HFF-Myc (cell line): ENCODE measurements at regions not wholly inside any gene's neighbourhood (a gene's known extent, or its start where the extent isn't known, plus 50 kb on each side); places are given as distances from the start of the nearest gene placed in this dataset.

ENCODE experiments used
- DNase-seq: peaks from one replicate; pipeline ENCODE4 v3.0.0-alpha.2; 2011; ENCODE audit warnings: low read depth; ENCODE audit errors: extremely low read depth
- H3K4me3 ChIP-seq: replicated peaks from 2 replicates; pipeline ENCODE4 v1.5.1; 2011; ENCODE audit warnings: low read depth, mild to moderate bottlenecking, control low read depth, low read length
- TF ChIP-seq, protein P1 (sequence below): IDR thresholded peaks from 2 replicates; pipeline ENCODE4 v1.5.1; 2012; ENCODE audit warnings: mild to moderate bottlenecking, low read depth, low read length, control low read depth; ENCODE audit errors: missing control alignments

DNA sequence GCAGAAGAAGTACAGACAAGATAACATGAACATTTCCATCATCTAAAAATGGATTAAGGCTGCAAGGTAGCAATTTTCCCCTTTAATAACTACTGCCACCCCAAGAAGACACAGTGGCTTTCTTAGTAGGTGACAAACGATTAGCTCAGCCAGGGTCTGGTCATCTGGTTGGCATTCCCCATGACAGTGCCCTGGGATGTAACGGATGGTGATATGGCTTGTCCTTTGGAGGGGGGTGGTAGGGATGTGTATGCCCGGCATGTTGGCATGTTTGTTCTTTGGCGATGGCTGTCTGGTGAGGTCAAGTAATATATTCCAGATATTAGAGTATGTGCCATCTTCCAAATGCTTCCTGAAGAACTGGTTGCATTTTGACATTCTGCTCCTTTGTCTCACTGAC, 135.6 kb upstream of the ZNF536 start:
- DNase-seq: no peak
- TF ChIP-seq, protein P1, sequence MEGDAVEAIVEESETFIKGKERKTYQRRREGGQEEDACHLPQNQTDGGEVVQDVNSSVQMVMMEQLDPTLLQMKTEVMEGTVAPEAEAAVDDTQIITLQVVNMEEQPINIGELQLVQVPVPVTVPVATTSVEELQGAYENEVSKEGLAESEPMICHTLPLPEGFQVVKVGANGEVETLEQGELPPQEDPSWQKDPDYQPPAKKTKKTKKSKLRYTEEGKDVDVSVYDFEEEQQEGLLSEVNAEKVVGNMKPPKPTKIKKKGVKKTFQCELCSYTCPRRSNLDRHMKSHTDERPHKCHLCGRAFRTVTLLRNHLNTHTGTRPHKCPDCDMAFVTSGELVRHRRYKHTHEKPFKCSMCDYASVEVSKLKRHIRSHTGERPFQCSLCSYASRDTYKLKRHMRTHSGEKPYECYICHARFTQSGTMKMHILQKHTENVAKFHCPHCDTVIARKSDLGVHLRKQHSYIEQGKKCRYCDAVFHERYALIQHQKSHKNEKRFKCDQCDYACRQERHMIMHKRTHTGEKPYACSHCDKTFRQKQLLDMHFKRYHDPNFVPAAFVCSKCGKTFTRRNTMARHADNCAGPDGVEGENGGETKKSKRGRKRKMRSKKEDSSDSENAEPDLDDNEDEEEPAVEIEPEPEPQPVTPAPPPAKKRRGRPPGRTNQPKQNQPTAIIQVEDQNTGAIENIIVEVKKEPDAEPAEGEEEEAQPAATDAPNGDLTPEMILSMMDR: no peak
- no peak overlapping the region for H3K4me3 ChIP-seq

DNA sequence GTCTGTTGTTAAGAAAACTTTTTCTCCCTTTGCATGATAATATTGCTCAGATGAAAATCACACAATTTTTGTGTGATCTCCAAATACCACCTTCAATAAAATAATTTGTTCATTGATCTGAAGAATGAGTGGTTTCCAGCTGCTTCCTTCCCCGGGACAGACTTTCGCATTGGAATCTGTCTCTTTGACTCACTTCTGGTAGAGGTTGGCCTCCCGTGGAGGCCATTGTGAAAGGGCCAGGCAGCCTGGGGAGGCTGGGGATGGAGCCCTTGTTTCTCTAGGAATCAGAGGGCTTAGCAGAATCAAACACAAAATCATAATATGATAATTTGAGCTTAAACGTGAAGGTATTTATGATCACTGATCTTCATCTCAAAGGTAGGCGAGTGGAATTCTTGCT, 135.0 kb upstream of the ZNF536 start:
- DNase-seq: no peak
- TF ChIP-seq, protein P1: no peak
- H3K4me3 ChIP-seq: no peak overlapping the region

DNA sequence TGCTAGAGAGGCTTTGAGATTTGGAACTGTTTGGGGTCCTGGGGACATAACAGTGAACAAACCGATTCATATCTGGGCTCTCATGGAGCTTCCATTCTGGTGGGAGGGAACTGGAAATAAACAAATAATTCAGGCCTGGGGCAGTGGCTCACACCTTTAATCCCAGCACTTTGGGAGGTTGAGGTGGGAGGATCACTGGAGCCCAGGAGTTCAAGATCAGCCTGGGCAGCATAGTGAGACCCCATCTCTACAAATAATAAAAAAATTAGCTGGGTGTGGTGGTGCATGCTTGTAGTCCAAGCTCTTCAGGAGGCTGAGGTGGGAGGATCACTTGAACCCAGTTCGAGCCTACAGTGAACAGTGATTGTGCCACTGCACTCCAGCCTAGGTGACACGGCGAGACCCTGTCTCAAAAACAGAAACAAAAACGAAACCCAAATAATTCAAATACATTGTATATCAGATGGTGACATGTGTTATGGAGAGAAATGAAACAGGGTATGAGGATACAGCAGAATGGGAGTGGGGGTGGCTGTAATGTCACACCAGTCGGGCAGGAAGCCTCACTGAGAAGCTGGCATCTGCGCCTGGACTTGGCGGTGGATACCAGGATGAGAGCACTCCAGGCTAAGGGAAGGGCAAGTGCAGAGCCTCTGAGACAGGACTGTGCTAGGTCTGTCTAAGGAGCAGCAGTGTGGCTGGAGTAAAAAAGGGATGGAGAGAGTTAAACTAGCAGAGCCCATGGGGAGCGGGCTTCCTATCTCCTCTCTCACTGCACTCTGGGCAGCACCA, 131.1 kb upstream of the ZNF536 start:
- H3K4me3 ChIP-seq: no peak overlapping the region
- no peak for DNase-seq
- TF ChIP-seq, protein P1: no peak

DNA sequence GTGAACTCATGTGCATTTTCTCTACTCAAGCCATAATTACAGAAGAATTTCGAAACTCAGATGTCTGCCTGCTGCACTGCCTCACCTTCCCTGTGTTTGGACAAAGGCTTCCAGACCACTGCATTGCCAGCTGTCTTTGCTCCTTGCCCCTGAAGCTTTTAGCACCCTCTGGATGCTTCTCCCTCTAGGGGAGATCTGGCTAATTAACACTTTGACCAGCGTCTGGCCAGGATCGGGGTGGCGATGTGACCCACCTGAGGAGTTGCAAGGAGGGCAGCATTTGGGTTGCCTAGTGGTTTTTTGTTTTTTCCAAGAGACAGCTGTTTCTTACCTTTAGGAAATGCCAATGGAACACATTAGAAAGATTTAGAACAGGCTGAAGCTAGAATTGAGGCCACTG, 127.7 kb upstream of the ZNF536 start:
- no peak overlapping the region for H3K4me3 ChIP-seq
- TF ChIP-seq, protein P1: no peak
- DNase-seq: no peak

DNA sequence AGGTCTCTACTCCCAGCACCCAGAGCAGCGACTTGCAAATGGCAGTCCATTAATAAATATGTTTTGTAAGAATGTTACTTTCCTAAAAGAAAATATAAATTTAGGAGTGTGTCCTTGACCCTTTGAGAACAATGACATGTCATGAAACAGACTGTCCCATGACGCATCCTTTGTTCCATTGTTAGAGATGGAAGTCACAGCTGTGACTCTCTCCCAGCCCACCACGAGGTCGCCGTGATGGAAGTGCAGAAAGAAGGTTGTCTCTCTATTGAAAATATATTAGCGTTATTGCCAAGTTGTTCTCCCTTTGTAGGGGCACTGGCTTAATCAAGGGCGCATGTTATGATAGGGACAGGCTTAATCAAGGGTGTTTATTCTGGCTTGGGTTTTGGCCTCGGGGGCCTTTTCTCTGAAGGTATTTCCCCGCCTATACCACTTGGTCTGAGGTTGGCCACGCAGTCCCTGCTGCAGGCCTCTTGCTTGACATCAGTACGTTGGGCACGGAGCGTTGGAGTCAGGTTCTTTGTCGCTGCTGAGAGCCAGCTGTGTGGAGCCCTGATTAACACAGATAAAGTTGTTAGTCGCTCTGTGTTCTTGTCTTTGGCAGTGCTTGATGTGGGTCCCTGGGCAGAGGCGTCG, 126.7 kb upstream of the ZNF536 start:
- no peak for DNase-seq
- TF ChIP-seq, protein P1: no peak
- no peak overlapping the region for H3K4me3 ChIP-seq

DNA sequence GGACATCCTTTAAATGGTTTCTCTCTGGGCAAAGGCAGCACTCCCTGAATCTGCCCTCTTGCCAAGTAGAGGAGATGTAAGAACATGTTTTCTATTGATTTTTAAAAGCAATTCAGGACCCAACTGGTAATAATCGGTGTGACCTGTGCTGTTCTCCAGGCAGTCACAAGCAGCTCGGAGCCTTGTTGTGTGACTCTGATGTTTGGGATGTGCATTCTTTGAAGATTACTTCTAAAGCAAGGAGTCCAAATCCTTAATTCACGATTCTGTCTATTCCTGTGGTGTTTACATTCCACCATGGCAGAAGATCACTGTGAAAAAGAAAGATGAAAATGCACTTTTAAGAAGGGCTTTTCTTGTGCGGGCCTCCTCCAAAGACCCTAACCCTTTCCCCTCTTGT, 122.3 kb upstream of the ZNF536 start:
- H3K4me3 ChIP-seq: no peak overlapping the region
- no peak for DNase-seq
- TF ChIP-seq, protein P1: no peak
